H1 (cell line): ENCODE measurements at regions not wholly inside any gene's neighbourhood (a gene's known extent, or its start where the extent isn't known, plus 50 kb on each side); places are given as distances from the start of the nearest gene placed in this dataset.

Experiments used
- BRCA1 ChIP-seq: IDR thresholded peaks from 2 replicates; pipeline ENCODE4 v1.6.1; 2012; ENCODE audit warnings: low read depth, low read length, improper control_type of control experiment
- CREB1 ChIP-seq: IDR thresholded peaks from 2 replicates; pipeline ENCODE4 v1.6.1; 2012; ENCODE audit warnings: inconsistent platforms
- KDM1A ChIP-seq: fragments of 200-600, 300-600 bp; sonication (generic); IDR thresholded peaks from 2 replicates; pipeline ENCODE4 v1.7.1; 2016; ENCODE audit warnings: mild to moderate bottlenecking, low read length, borderline replicate concordance
- PHF8 ChIP-seq: fragments of 200-600 bp; sonication (generic); conservative IDR thresholded peaks from 2 replicates; pipeline ENCODE4 v1.7.1; 2012; ENCODE audit warnings: low read depth, mild to moderate bottlenecking, inconsistent platforms, low read length, moderate library complexity

- TF ChIP-seq BRCA1 = no peak
- TF ChIP-seq CREB1 = no peak
- TF ChIP-seq KDM1A = no peak
- no peak for TF ChIP-seq PHF8
These were observed 907.5 kb upstream of the MDGA2 start (continued) for GRCh38 chr14:48582938-48583337.
